Liver (tissue), 8 donors: ENCODE measurements at regions not wholly inside any gene's neighbourhood (a gene's known extent, or its start where the extent isn't known, plus 50 kb on each side); places are given as distances from the start of the nearest gene placed in this dataset.

Experiments
- DNase-seq: peaks from one replicate; pipeline ENCODE4 v3.0.0-alpha.2; 2017; ENCODE audit warnings: low spot score
- H3K27ac ChIP-seq, 2 donors: one replicate each; pipeline ENCODE4 v1.7.0; 2013; ENCODE audit warnings: inconsistent platforms in 2 of 2, low read length in 2 of 2, control low read depth in 1 of 2, low read depth in 1 of 2, mild to moderate bottlenecking in 1 of 2
- H3K27me3 ChIP-seq, 4 donors: one replicate each; pipeline versions ENCODE4 v1.6.1 to v1.7.0; 2013; ENCODE audit warnings: low read length in 3 of 4, inconsistent platforms in 1 of 4, mild to moderate bottlenecking in 1 of 4, moderate library complexity in 1 of 4; ENCODE audit not compliant: control insufficient read depth in 4 of 4, insufficient read depth in 4 of 4
- H3K36me3 ChIP-seq, 4 donors: one replicate each; pipeline versions ENCODE4 v1.6.1 to v1.7.0; 2013; ENCODE audit warnings: low read length in 3 of 4, mild to moderate bottlenecking in 3 of 4, low read depth in 1 of 4, moderate library complexity in 1 of 4; ENCODE audit not compliant: control insufficient read depth in 4 of 4, insufficient read depth in 3 of 4
- H3K4me1 ChIP-seq, 4 donors: one replicate each; pipeline versions ENCODE4 v1.6.1 to v1.7.0; 2013; ENCODE audit warnings: low read length in 3 of 4, mild to moderate bottlenecking in 3 of 4, moderate library complexity in 1 of 4; ENCODE audit not compliant: control insufficient read depth in 4 of 4, insufficient read depth in 4 of 4
- H3K4me3 ChIP-seq, 3 donors: one replicate each; pipeline versions ENCODE4 v1.6.1 to v1.7.0; 2013; ENCODE audit warnings: low read length in 3 of 3, control low read depth in 1 of 3, low read depth in 1 of 3, mild to moderate bottlenecking in 1 of 3
- H3K9ac ChIP-seq, 2 donors: one replicate each; pipeline ENCODE4 v1.7.0; 2013; ENCODE audit warnings: low read length in 2 of 2, mild to moderate bottlenecking in 2 of 2, moderate library complexity in 2 of 2, control low read depth in 1 of 2, low read depth in 1 of 2
- H3K9me3 ChIP-seq, 4 donors: one replicate each; pipeline versions ENCODE4 v1.6.1 to v1.7.0; 2013; ENCODE audit warnings: low read length in 3 of 4; ENCODE audit not compliant: control insufficient read depth in 4 of 4
- CTCF ChIP-seq: fragments of 150-350 bp; IDR thresholded peaks from 2 replicates; pipeline ENCODE4 v1.5.1; 2017; ENCODE audit warnings: improper control_type of control experiment, low read depth, low read length; ENCODE audit not compliant: missing input control
- EGR1 ChIP-seq, 2 donors: IDR thresholded peaks; 2 replicates each; pipeline ENCODE4 v1.6.1; 2016 to 2018; ENCODE audit warnings: antibody characterized with exemption in 2 of 2, low read depth in 2 of 2
- FOXA1 ChIP-seq: IDR thresholded peaks from 2 replicates; pipeline ENCODE4 v1.6.1; 2016; ENCODE audit warnings: antibody characterized with exemption
- FOXA2 ChIP-seq: IDR thresholded peaks from 2 replicates; pipeline ENCODE4 v1.6.1; 2016; ENCODE audit warnings: antibody characterized with exemption
- GABPA ChIP-seq, 2 donors: IDR thresholded peaks in 1 of 2; conservative IDR thresholded peaks in 1 of 2; 2 replicates each; pipeline ENCODE4 v1.6.1; 2016; ENCODE audit warnings: antibody characterized with exemption in 2 of 2, mild to moderate bottlenecking in 1 of 2, moderate library complexity in 1 of 2
- HNF4A ChIP-seq, 2 donors: conservative IDR thresholded peaks; 2 replicates each; pipeline ENCODE4 v1.6.1; 2016; ENCODE audit warnings: antibody characterized with exemption in 2 of 2, mild to moderate bottlenecking in 2 of 2
- HNF4G ChIP-seq: IDR thresholded peaks from 2 replicates; pipeline ENCODE4 v1.6.1; 2016; ENCODE audit warnings: antibody characterized with exemption
- JUND ChIP-seq, 2 donors: IDR thresholded peaks; 2 replicates each; pipeline ENCODE4 v1.6.1; 2016; ENCODE audit warnings: antibody characterized with exemption in 2 of 2
- NR2F2 ChIP-seq: IDR thresholded peaks from 2 replicates; pipeline ENCODE4 v1.6.1; 2016; ENCODE audit warnings: antibody characterized with exemption
- RAD21 ChIP-seq, 2 donors: IDR thresholded peaks; 2 replicates each; pipeline ENCODE4 v1.6.1; 2016; ENCODE audit warnings: antibody characterized with exemption in 2 of 2, mild to moderate bottlenecking in 2 of 2
- RXRA ChIP-seq, 2 donors: IDR thresholded peaks; 2 replicates each; pipeline ENCODE4 v1.6.1; 2017 to 2018; ENCODE audit warnings: antibody characterized with exemption in 2 of 2, mild to moderate bottlenecking in 1 of 2
- TAF1 ChIP-seq: conservative IDR thresholded peaks from 2 replicates; pipeline ENCODE4 v1.6.1; 2016; ENCODE audit warnings: antibody characterized with exemption, mild to moderate bottlenecking
- YY1 ChIP-seq: IDR thresholded peaks from 2 replicates; pipeline ENCODE4 v1.6.1; 2016; ENCODE audit warnings: antibody characterized with exemption, mild to moderate bottlenecking
- ZBTB33 ChIP-seq: IDR thresholded peaks from 2 replicates; pipeline ENCODE4 v1.6.1; 2016; ENCODE audit warnings: antibody characterized with exemption
- WGBS: extraction: QIAGEN DNeasy Blood & Tissue Kit; methylation state at CpG from one replicate; pipeline ENCODE4 v1.1.7; 2013; 5-methylcytosine and 5-hydroxymethylcytosine counted together
- donor health status: healthy.
- donor health status: healthy.
- donor health status: healthy.
- donor health status: healthy.
- donor health status: healthy.

- DNase-seq = no peak
- WGBS = 69% methylated on average over 9 of the region's 9 CpGs
- no peak for TF ChIP-seq GABPA (IDR thresholded peaks at IDR 0.05 in 1 of 2, conservative IDR thresholded peaks at IDR 0.05 in 1 of 2)
- no peak for TF ChIP-seq FOXA2
- no peak for TF ChIP-seq YY1
- no peak for TF ChIP-seq ZBTB33
- TF ChIP-seq CTCF = no peak
- TF ChIP-seq FOXA1 = no peak
- no peak for TF ChIP-seq HNF4G
- no peak for TF ChIP-seq TAF1
- TF ChIP-seq RAD21 (IDR thresholded peaks at IDR 0.05) = no peak
- TF ChIP-seq NR2F2 = no peak
- TF ChIP-seq RXRA (IDR thresholded peaks at IDR 0.05) = no peak
- no peak for TF ChIP-seq JUND (IDR thresholded peaks at IDR 0.05)
- no peak for TF ChIP-seq HNF4A (conservative IDR thresholded peaks at IDR 0.05)
- H3K36me3 ChIP-seq = no peaks in the 10 kb centered on the region
- no peak overlapping the region for H3K4me3 ChIP-seq
- H3K27ac ChIP-seq = no peak overlapping the region
- no peak overlapping the region for H3K9ac ChIP-seq
- no peaks in the 10 kb centered on the region for H3K4me1 ChIP-seq
- no peaks in the 10 kb centered on the region for H3K27me3 ChIP-seq
- H3K9me3 ChIP-seq = no peaks in the 10 kb centered on the region
Measured at GRCh38 chr6:119814609-119815400, 465.2 kb upstream of the MAN1A1 start.

DNA sequence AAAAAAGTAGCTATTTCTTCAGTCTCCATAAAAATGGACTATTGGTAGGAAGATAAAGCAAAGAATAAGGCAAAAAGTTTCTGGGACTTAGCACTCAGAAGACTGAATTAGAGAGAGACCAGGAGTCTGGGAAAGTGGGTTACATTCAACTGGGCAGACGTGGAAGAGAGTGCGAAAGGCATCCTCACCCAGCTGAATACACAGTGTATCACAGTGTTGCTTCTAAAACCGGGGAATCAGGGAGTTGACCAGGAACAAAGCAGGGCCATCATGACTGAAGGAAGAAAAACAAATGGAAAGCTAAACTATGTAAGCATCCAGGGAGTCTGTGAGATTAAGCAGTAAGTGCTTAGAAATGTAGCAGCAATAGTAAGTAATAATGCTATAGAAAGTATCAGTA, 452.9 kb upstream of the MAN1A1 start:
- Histone ChIP-seq H3K9ac (no peak overlapping the region), H3K27ac (no peak overlapping the region), H3K4me3 (no peak overlapping the region), H3K27me3 (no peaks in the 10 kb centered on the region), H3K9me3 (no peaks in the 10 kb centered on the region), H3K4me1 (no peaks in the 10 kb centered on the region), H3K36me3 (no peaks in the 10 kb centered on the region)
- no peak for TF ChIP-seq FOXA2
- TF ChIP-seq CTCF = no peak
- no peak for TF ChIP-seq GABPA (IDR thresholded peaks at IDR 0.05 in 1 of 2, conservative IDR thresholded peaks at IDR 0.05 in 1 of 2)
- no peak for TF ChIP-seq JUND (IDR thresholded peaks at IDR 0.05)
- TF ChIP-seq FOXA1 = no peak
- no peak for TF ChIP-seq ZBTB33
- TF ChIP-seq RXRA (IDR thresholded peaks at IDR 0.05) = no peak
- no peak for TF ChIP-seq HNF4G
- TF ChIP-seq TAF1 = no peak
- TF ChIP-seq NR2F2 = no peak
- TF ChIP-seq HNF4A (conservative IDR thresholded peaks at IDR 0.05) = no peak
- no peak for TF ChIP-seq EGR1 (IDR thresholded peaks at IDR 0.05; ENCODE audit: low read depth in 2 of 2)
- DNase-seq = no peak
- WGBS = 66% methylated on average over 3 of the region's 3 CpGs
